ENCODE measurements at regions not wholly inside any gene's neighbourhood (a gene's known extent, or its start where the extent isn't known, plus 50 kb on each side); places are given as distances from the start of the nearest gene placed in this dataset.

DNA sequence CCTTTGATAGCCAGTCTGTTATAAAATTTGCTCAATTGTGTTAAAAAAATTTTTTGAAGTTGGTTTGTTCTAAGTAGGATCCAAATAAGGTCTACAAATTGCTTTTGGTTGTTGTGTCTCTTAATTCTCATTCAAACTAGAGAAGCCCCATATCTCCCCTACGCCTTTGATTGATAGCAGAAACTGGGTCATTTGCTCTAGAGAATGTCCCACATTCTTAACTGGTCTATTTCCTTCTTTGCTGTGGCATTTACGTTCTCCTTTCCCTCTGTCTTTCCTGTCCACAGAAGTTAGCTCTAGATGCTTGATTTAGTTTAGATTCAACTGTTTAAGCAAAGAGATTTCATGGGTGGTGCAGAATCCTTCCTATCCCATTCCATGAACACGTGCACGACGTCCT lies 174.6 kb upstream of the SVIL start:
- no peak for TF ChIP-seq EZH2 (IDR thresholded peaks at IDR 0.05; ENCODE audit: low read length, unreplicated experiment)
- TF ChIP-seq, protein P1, sequence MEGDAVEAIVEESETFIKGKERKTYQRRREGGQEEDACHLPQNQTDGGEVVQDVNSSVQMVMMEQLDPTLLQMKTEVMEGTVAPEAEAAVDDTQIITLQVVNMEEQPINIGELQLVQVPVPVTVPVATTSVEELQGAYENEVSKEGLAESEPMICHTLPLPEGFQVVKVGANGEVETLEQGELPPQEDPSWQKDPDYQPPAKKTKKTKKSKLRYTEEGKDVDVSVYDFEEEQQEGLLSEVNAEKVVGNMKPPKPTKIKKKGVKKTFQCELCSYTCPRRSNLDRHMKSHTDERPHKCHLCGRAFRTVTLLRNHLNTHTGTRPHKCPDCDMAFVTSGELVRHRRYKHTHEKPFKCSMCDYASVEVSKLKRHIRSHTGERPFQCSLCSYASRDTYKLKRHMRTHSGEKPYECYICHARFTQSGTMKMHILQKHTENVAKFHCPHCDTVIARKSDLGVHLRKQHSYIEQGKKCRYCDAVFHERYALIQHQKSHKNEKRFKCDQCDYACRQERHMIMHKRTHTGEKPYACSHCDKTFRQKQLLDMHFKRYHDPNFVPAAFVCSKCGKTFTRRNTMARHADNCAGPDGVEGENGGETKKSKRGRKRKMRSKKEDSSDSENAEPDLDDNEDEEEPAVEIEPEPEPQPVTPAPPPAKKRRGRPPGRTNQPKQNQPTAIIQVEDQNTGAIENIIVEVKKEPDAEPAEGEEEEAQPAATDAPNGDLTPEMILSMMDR (conservative IDR thresholded peaks at IDR 0.05; ENCODE audit: low read depth, low read length), result no peak
- no peak for TF ChIP-seq EZH2phosphoT487 (IDR thresholded peaks at IDR 0.05; ENCODE audit: borderline replicate concordance, low read length)
